Upper lobe of left lung (tissue), 6 donors: ENCODE measurements at regions not wholly inside any gene's neighbourhood (a gene's known extent, or its start where the extent isn't known, plus 50 kb on each side); places are given as distances from the start of the nearest gene placed in this dataset.

Experiments
- ATAC-seq, 2 donors: fragments of 200-7000 bp; cut with Tn5 transposase; one replicate each; pipeline ENCODE4 v1.9.1; 2022; ENCODE audit warnings: mild to moderate bottlenecking in 2 of 2, moderate library complexity in 2 of 2; ENCODE audit not compliant: low FRiP score in 2 of 2
- DNase-seq, 2 donors: peaks; one replicate each; pipeline ENCODE4 v3.0.0-alpha.2; 2019 to 2020
- H3K27ac ChIP-seq, 4 donors: fragments of 200-600 bp; sonication (generic); one replicate each; pipeline ENCODE4 v1.5.1; 2016 to 2019
- H3K27me3 ChIP-seq, 4 donors: fragments of 200-600 bp; sonication (generic); one replicate each; pipeline ENCODE4 v1.5.1; 2017 to 2019
- H3K36me3 ChIP-seq, 4 donors: fragments of 200-600 bp; sonication (generic); one replicate each; pipeline ENCODE4 v1.5.1; 2016 to 2019
- H3K4me1 ChIP-seq, 4 donors: fragments of 200-600 bp; sonication (generic); one replicate each; pipeline ENCODE4 v1.5.1; 2018 to 2019
- H3K4me3 ChIP-seq, 4 donors: fragments of 200-600 bp; sonication (generic); one replicate each; pipeline ENCODE4 v1.5.1; 2017 to 2019; ENCODE audit warnings: mild to moderate bottlenecking in 2 of 4, moderate library complexity in 1 of 4
- H3K9me3 ChIP-seq, 4 donors: fragments of 200-600 bp; sonication (generic); one replicate each; pipeline ENCODE4 v1.5.1; 2018 to 2019
- CTCF ChIP-seq, 6 experiments: fragments of 450-650 bp in 4 of 6; fragments of 200-600 bp in 2 of 6; sonication (generic) in 2 of 6; IDR thresholded peaks; one replicate each; pipeline ENCODE4 v1.5.1; 2016 to 2019; ENCODE audit warnings: antibody characterized with exemption in 6 of 6
- EP300 ChIP-seq, 4 donors: sonication (generic); formaldehyde crosslinking; IDR thresholded peaks; one replicate each; pipeline ENCODE4 v1.5.1; 2017; ENCODE audit warnings: antibody characterized with exemption in 4 of 4, control low read depth in 2 of 4
- POLR2A ChIP-seq, 4 donors: fragments of 450-650 bp; IDR thresholded peaks; one replicate each; pipeline ENCODE4 v1.5.1; 2016 to 2017; ENCODE audit warnings: antibody characterized with exemption in 4 of 4, mild to moderate bottlenecking in 2 of 4
- POLR2AphosphoS5 ChIP-seq, 2 donors: sonication (generic); formaldehyde crosslinking; IDR thresholded peaks; one replicate each; pipeline ENCODE4 v1.5.1; 2017; ENCODE audit warnings: antibody characterized with exemption in 2 of 2
- WGBS, 2 donors: methylation state at CpG; one replicate each; pipeline ENCODE4 v1.1.5; 2017 to 2018; 5-methylcytosine and 5-hydroxymethylcytosine counted together
- donor health status: DM: no; HTN: no; CAD: no; lungs with moderate emphysema.
- donor health status: DM: no; HTN: yes; CAD: no; lungs with severe emphysema.

GRCh38 chr13:103291798-103292572, 225.8 kb upstream of the SLC10A2 start:
- WGBS, 2 donors = 50 to 52% methylated on average over 3 of the region's 3 CpGs
- TF ChIP-seq CTCF (IDR thresholded peaks at IDR 0.05) (no peak), EP300 (IDR thresholded peaks at IDR 0.05) (no peak), POLR2AphosphoS5 (IDR thresholded peaks at IDR 0.05) (no peak), POLR2A (IDR thresholded peaks at IDR 0.05) (no peak)
- H3K36me3 ChIP-seq = no peaks in the 10 kb centered on the region
- H3K27me3 ChIP-seq = no peaks in the 10 kb centered on the region
- no peak overlapping the region for H3K27ac ChIP-seq
- no peaks in the 10 kb centered on the region for H3K4me1 ChIP-seq
- DNase-seq (no peak), ATAC-seq (no peak)
- H3K9me3 ChIP-seq = peaks cover 0 to 7% (median 3%) of the 10 kb centered on the region in 4 donors
- no peak overlapping the region for H3K4me3 ChIP-seq

GRCh38 chr13:103291226-103291625, 225.0 kb upstream of the SLC10A2 start:
- H3K36me3 ChIP-seq = no peaks in the 10 kb centered on the region
- 81 to 89% methylated on average over 3 of the region's 3 CpGs for WGBS, 2 donors
- H3K27ac ChIP-seq = no peak overlapping the region
- DNase-seq = no peak
- TF ChIP-seq POLR2AphosphoS5 (IDR thresholded peaks at IDR 0.05) (no peak), CTCF (IDR thresholded peaks at IDR 0.05) (no peak), POLR2A (IDR thresholded peaks at IDR 0.05) (no peak), EP300 (IDR thresholded peaks at IDR 0.05) (no peak)
- H3K4me1 ChIP-seq = no peaks in the 10 kb centered on the region
- no peak overlapping the region for H3K4me3 ChIP-seq
- no peaks in the 10 kb centered on the region for H3K27me3 ChIP-seq
- H3K9me3 ChIP-seq = peaks cover 0 to 3% (median 0%) of the 10 kb centered on the region in 4 donors
- ATAC-seq = no peak

GRCh38 chr13:103289681-103290080, 223.5 kb upstream of the SLC10A2 start:
- Histone ChIP-seq H3K4me3 (no peak overlapping the region), H3K36me3 (no peaks in the 10 kb centered on the region), H3K27me3 (no peaks in the 10 kb centered on the region), H3K9me3 (no peaks in the 10 kb centered on the region), H3K27ac (no peak overlapping the region), H3K4me1 (no peaks in the 10 kb centered on the region)
- ATAC-seq = no peak
- no peak for DNase-seq
- TF ChIP-seq CTCF (IDR thresholded peaks at IDR 0.05) (no peak), EP300 (IDR thresholded peaks at IDR 0.05) (no peak), POLR2A (IDR thresholded peaks at IDR 0.05) (no peak)

GRCh38 chr13:103288114-103288513, 221.9 kb upstream of the SLC10A2 start:
- H3K9me3 ChIP-seq = no peaks in the 10 kb centered on the region
- no peaks in the 10 kb centered on the region for H3K27me3 ChIP-seq
- no peak overlapping the region for H3K27ac ChIP-seq
- 60 to 64% methylated on average over 7 of the region's 7 CpGs for WGBS, 2 donors
- DNase-seq = no peak
- no peak overlapping the region for H3K4me3 ChIP-seq
- ATAC-seq = no peak
- TF ChIP-seq POLR2AphosphoS5 (IDR thresholded peaks at IDR 0.05) (no peak), CTCF (IDR thresholded peaks at IDR 0.05) (no peak), EP300 (IDR thresholded peaks at IDR 0.05) (no peak), POLR2A (IDR thresholded peaks at IDR 0.05) (no peak)
- H3K36me3 ChIP-seq = no peaks in the 10 kb centered on the region
- no peaks in the 10 kb centered on the region for H3K4me1 ChIP-seq

- no peaks in the 10 kb centered on the region for H3K9me3 ChIP-seq
Observed at GRCh38 chr13:103287659-103288058, 221.4 kb upstream of the SLC10A2 start.

More at GRCh38 chr13:103287659-103288058, 221.4 kb upstream of the SLC10A2 start:
- ATAC-seq = no peak
- Histone ChIP-seq H3K4me1 (no peaks in the 10 kb centered on the region), H3K27ac (no peak overlapping the region), H3K27me3 (no peaks in the 10 kb centered on the region), H3K36me3 (no peaks in the 10 kb centered on the region), H3K4me3 (no peak overlapping the region)
- no peak for DNase-seq
- TF ChIP-seq EP300 (IDR thresholded peaks at IDR 0.05) (no peak), CTCF (IDR thresholded peaks at IDR 0.05) (no peak), POLR2A (IDR thresholded peaks at IDR 0.05) (no peak), POLR2AphosphoS5 (IDR thresholded peaks at IDR 0.05) (no peak)
